ENCODE measurements at regions not wholly inside any gene's neighbourhood (a gene's known extent, or its start where the extent isn't known, plus 50 kb on each side); places are given as distances from the start of the nearest gene placed in this dataset.
A peak's percentile ranks its signal among the peaks of the same experiment; 100 is the strongest.
"Not testable (repeated sequence)": the region's sequence is repeated elsewhere in the genome, so short reads cannot be mapped to it uniquely, and the experiment has no call there.

- no peaks in the 10 kb centered on the region for H3K4me1 ChIP-seq (ENCODE audit: insufficient read depth, low read length)
- H3K27me3 Mint-ChIP-seq, result no peaks in the 10 kb centered on the region
- no peak overlapping the region for H3K27ac ChIP-seq (ENCODE audit: low read depth, low read length)
- H3K9me3 ChIP-seq (ENCODE audit: low read length), result no peaks in the 10 kb centered on the region
- CTCF ChIA-PET, result no interaction called here
- H3K4me1 Mint-ChIP-seq, result no peaks in the 10 kb centered on the region
- no peaks in the 10 kb centered on the region for H3K36me3 Mint-ChIP-seq
- peaks cover 0 to 16% (median 2%) of the 10 kb centered on the region in 5 donors for H3K9me3 Mint-ChIP-seq
- POLR2A ChIA-PET, result no interaction called here
- H3K4me3 ChIP-seq (ENCODE audit: low read length), result no peak overlapping the region
- no peak overlapping the region for H3K4me3 Mint-ChIP-seq
- H3K36me3 ChIP-seq (ENCODE audit: insufficient read depth, low read length), result no peaks in the 10 kb centered on the region
- peak overlapping the region in 1 of 8 donors; percentile 19 for H3K27ac Mint-ChIP-seq
- H3K27me3 ChIP-seq (ENCODE audit: insufficient read depth, low read length, poor library complexity, severe bottlenecking), result no peaks in the 10 kb centered on the region
- no peak for DNase-seq
These were observed 67.0 kb upstream of the LSAMP start for GRCh38 chr3:116512281-116512680.

GRCh38 chr3:116512931-116513330, 67.6 kb upstream of the LSAMP start:
- POLR2A ChIA-PET, result no interaction called here
- no peak for DNase-seq
- no peaks in the 10 kb centered on the region for H3K27me3 ChIP-seq (ENCODE audit: insufficient read depth, low read length, poor library complexity, severe bottlenecking)
- Mint-ChIP-seq H3K4me3 (no peak overlapping the region), H3K27me3 (no peaks in the 10 kb centered on the region), H3K27ac (no peak overlapping the region), H3K4me1 (no peaks in the 10 kb centered on the region), H3K9me3 (peaks cover under 1 to 16% (median 2%) of the 10 kb centered on the region in 5 donors), H3K36me3 (no peaks in the 10 kb centered on the region)
- H3K27ac ChIP-seq (ENCODE audit: low read depth, low read length), result no peak overlapping the region
- H3K9me3 ChIP-seq (ENCODE audit: low read length), result no peaks in the 10 kb centered on the region
- H3K36me3 ChIP-seq (ENCODE audit: insufficient read depth, low read length), result no peaks in the 10 kb centered on the region
- CTCF ChIA-PET, result no interaction called here
- no peaks in the 10 kb centered on the region for H3K4me1 ChIP-seq (ENCODE audit: insufficient read depth, low read length)
- no peak overlapping the region for H3K4me3 ChIP-seq (ENCODE audit: low read length)

GRCh38 chr3:116515973-116516372, 70.7 kb upstream of the LSAMP start:
- Histone ChIP-seq H3K9me3 (ENCODE audit: low read length) (no peaks in the 10 kb centered on the region), H3K36me3 (ENCODE audit: insufficient read depth, low read length) (no peaks in the 10 kb centered on the region), H3K27me3 (ENCODE audit: insufficient read depth, low read length, poor library complexity, severe bottlenecking) (no peaks in the 10 kb centered on the region), H3K4me1 (ENCODE audit: insufficient read depth, low read length) (no peaks in the 10 kb centered on the region), H3K4me3 (ENCODE audit: low read length) (no peak overlapping the region), H3K27ac (ENCODE audit: low read depth, low read length) (no peak overlapping the region)
- POLR2A ChIA-PET, result no interaction called here
- Mint-ChIP-seq H3K9me3 (peaks cover 0 to 12% (median 4%) of the 10 kb centered on the region in 5 donors), H3K4me3 (no peak overlapping the region), H3K27me3 (no peaks in the 10 kb centered on the region), H3K27ac (no peak overlapping the region), H3K36me3 (no peaks in the 10 kb centered on the region), H3K4me1 (no peaks in the 10 kb centered on the region)
- CTCF ChIA-PET, result no interaction called here
- DNase-seq, result no peak

GRCh38 chr3:116517308-116517707, 72.0 kb upstream of the LSAMP start:
- CTCF ChIA-PET, result no interaction called here
- Mint-ChIP-seq H3K9me3 (peaks cover 2 to 17% (median 5%) of the 10 kb centered on the region in 5 donors), H3K36me3 (no peaks in the 10 kb centered on the region), H3K27me3 (no peaks in the 10 kb centered on the region), H3K27ac (no peak overlapping the region), H3K4me3 (no peak overlapping the region), H3K4me1 (no peaks in the 10 kb centered on the region)
- no peaks in the 10 kb centered on the region for H3K4me1 ChIP-seq (ENCODE audit: insufficient read depth, low read length)
- no peak overlapping the region for H3K27ac ChIP-seq (ENCODE audit: low read depth, low read length)
- H3K36me3 ChIP-seq (ENCODE audit: insufficient read depth, low read length), result no peaks in the 10 kb centered on the region
- H3K4me3 ChIP-seq (ENCODE audit: low read length), result no peak overlapping the region
- DNase-seq, result no peak
- H3K27me3 ChIP-seq (ENCODE audit: insufficient read depth, low read length, poor library complexity, severe bottlenecking), result no peaks in the 10 kb centered on the region
- POLR2A ChIA-PET, result no interaction called here
- H3K9me3 ChIP-seq (ENCODE audit: low read length), result no peaks in the 10 kb centered on the region

- H3K4me1 ChIP-seq (ENCODE audit: insufficient read depth, low read length); H3K36me3 Mint-ChIP-seq; H3K9me3 ChIP-seq (ENCODE audit: low read length); H3K27ac Mint-ChIP-seq; H3K36me3 ChIP-seq (ENCODE audit: insufficient read depth, low read length); CTCF ChIA-PET; POLR2A ChIA-PET; H3K27me3 Mint-ChIP-seq; H3K4me1 Mint-ChIP-seq; DNase-seq; H3K4me3 ChIP-seq (ENCODE audit: low read length); H3K27me3 ChIP-seq (ENCODE audit: insufficient read depth, low read length, poor library complexity, severe bottlenecking); H3K27ac ChIP-seq (ENCODE audit: low read depth, low read length); H3K4me3 Mint-ChIP-seq: not testable (repeated sequence)
- H3K9me3 Mint-ChIP-seq, result peaks cover 4 to 18% (median 5%) of the 10 kb centered on the region in 5 donors
These were observed 73.8 kb upstream of the LSAMP start for GRCh38 chr3:116519101-116519500.

- H3K4me3 ChIP-seq (ENCODE audit: low read length); H3K36me3 Mint-ChIP-seq; H3K9me3 ChIP-seq (ENCODE audit: low read length); DNase-seq; H3K27ac ChIP-seq (ENCODE audit: low read depth, low read length); H3K27me3 ChIP-seq (ENCODE audit: insufficient read depth, low read length, poor library complexity, severe bottlenecking); H3K4me3 Mint-ChIP-seq; CTCF ChIA-PET; H3K4me1 ChIP-seq (ENCODE audit: insufficient read depth, low read length); H3K36me3 ChIP-seq (ENCODE audit: insufficient read depth, low read length); H3K27me3 Mint-ChIP-seq; H3K4me1 Mint-ChIP-seq; POLR2A ChIA-PET; H3K27ac Mint-ChIP-seq: not testable (repeated sequence)
- peaks cover 4 to 19% (median 5%) of the 10 kb centered on the region in 5 donors for H3K9me3 Mint-ChIP-seq
These were observed 74.5 kb upstream of the LSAMP start for GRCh38 chr3:116519823-116520222.

- no peaks in the 10 kb centered on the region for H3K27me3 ChIP-seq (ENCODE audit: insufficient read depth, low read length, poor library complexity, severe bottlenecking)
- no peaks in the 10 kb centered on the region for H3K4me1 ChIP-seq (ENCODE audit: insufficient read depth, low read length)
- no peak overlapping the region for H3K27ac Mint-ChIP-seq
- no peaks in the 10 kb centered on the region for H3K27me3 Mint-ChIP-seq
- DNase-seq, result no peak
- ChIA-PET CTCF (no interaction called here), POLR2A (no interaction called here)
- no peak overlapping the region for H3K4me3 ChIP-seq (ENCODE audit: low read length)
- H3K9me3 Mint-ChIP-seq, result peaks cover 2 to 19% (median 7%) of the 10 kb centered on the region in 5 donors
- H3K9me3 ChIP-seq (ENCODE audit: low read length), result no peaks in the 10 kb centered on the region
- no peaks in the 10 kb centered on the region for H3K36me3 ChIP-seq (ENCODE audit: insufficient read depth, low read length)
- no peak overlapping the region for H3K4me3 Mint-ChIP-seq
- H3K4me1 Mint-ChIP-seq, result no peaks in the 10 kb centered on the region
- no peaks in the 10 kb centered on the region for H3K36me3 Mint-ChIP-seq
- no peak overlapping the region for H3K27ac ChIP-seq (ENCODE audit: low read depth, low read length)
These were observed 79.3 kb upstream of the LSAMP start for GRCh38 chr3:116524453-116525210.

- H3K4me3 ChIP-seq (ENCODE audit: low read length), result no peak overlapping the region
- H3K27me3 ChIP-seq (ENCODE audit: insufficient read depth, low read length, poor library complexity, severe bottlenecking), result no peaks in the 10 kb centered on the region
- Mint-ChIP-seq H3K4me1 (no peaks in the 10 kb centered on the region), H3K36me3 (no peaks in the 10 kb centered on the region), H3K27me3 (no peaks in the 10 kb centered on the region), H3K9me3 (peaks cover 0 to 9% (median 0%) of the 10 kb centered on the region in 5 donors), H3K4me3 (no peak overlapping the region), H3K27ac (no peak overlapping the region)
- ChIA-PET POLR2A (no interaction called here), CTCF (no interaction called here)
- no peaks in the 10 kb centered on the region for H3K9me3 ChIP-seq (ENCODE audit: low read length)
- H3K36me3 ChIP-seq (ENCODE audit: insufficient read depth, low read length), result no peaks in the 10 kb centered on the region
- no peaks in the 10 kb centered on the region for H3K4me1 ChIP-seq (ENCODE audit: insufficient read depth, low read length)
- no peak for DNase-seq
- no peak overlapping the region for H3K27ac ChIP-seq (ENCODE audit: low read depth, low read length)
These were observed 107.0 kb upstream of the LSAMP start for GRCh38 chr3:116552246-116552645.

GRCh38 chr3:116553355-116553754, 108.1 kb upstream of the LSAMP start:
- Mint-ChIP-seq H3K27ac (no peak overlapping the region), H3K9me3 (peaks cover 0 to 9% (median 0%) of the 10 kb centered on the region in 5 donors), H3K27me3 (no peaks in the 10 kb centered on the region), H3K4me1 (no peaks in the 10 kb centered on the region), H3K4me3 (no peak overlapping the region), H3K36me3 (no peaks in the 10 kb centered on the region)
- no peaks in the 10 kb centered on the region for H3K9me3 ChIP-seq (ENCODE audit: low read length)
- H3K4me1 ChIP-seq (ENCODE audit: insufficient read depth, low read length), result no peaks in the 10 kb centered on the region
- ChIA-PET CTCF (no interaction called here), POLR2A (no interaction called here)
- DNase-seq, result no peak
- no peak overlapping the region for H3K27ac ChIP-seq (ENCODE audit: low read depth, low read length)
- H3K36me3 ChIP-seq (ENCODE audit: insufficient read depth, low read length), result no peaks in the 10 kb centered on the region
- H3K27me3 ChIP-seq (ENCODE audit: insufficient read depth, low read length, poor library complexity, severe bottlenecking), result no peaks in the 10 kb centered on the region
- H3K4me3 ChIP-seq (ENCODE audit: low read length), result no peak overlapping the region

Measured in CD8-positive, alpha-beta memory T cell (primary cell).